ENCODE measurements at regions not wholly inside any gene's neighbourhood (a gene's known extent, or its start where the extent isn't known, plus 50 kb on each side); places are given as distances from the start of the nearest gene placed in this dataset.
A peak's percentile ranks its signal among the peaks of the same experiment; 100 is the strongest.

DNA sequence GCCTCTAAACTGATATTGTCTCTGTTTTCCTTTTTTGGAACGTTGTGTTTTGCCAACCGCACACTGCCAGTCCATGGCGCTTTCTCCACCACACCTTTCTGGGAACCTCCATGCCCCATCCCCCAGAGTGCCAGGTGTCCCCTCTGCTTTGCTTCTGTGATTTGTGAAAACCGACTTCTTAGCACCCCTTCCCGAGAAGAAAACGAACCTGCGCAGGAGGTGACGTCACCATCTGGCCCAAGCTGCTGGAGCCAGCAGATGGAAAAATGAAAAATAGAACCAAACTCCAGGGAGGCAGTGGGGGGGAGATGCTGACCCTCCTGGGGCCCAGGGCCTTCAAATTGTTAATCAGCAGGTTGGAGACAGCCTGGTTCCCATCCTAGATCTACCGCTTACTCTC, 103.8 kb downstream of the HTR5A start:
- FAIRE-seq: no peak

DNA sequence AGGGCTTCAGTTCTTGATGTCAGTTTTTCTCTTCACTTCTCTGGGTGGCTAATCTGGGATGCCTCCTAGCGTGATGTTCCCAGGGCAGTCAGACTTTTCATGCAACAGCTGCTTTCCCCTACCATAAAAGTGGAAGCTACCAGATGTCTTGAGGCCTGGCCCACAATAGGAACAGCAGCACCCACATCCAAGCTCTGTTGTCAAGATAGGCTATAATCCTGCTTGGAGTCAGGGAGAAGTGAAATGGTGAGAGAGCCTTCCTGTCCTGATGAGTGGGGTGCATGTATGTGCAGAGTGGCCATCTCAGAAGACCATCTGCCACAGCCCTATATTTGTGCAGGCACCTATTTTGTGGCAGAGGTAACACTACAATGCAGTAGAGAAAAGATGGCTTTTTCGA, 108.0 kb downstream of the HTR5A start:
- FAIRE-seq (no peak), DNase-seq (ENCODE audit: insufficient read length, low spot score) (no peak)

More for the DNA sequence above, 103.8 kb downstream of the HTR5A start:
- DNase-seq (ENCODE audit: insufficient read length, low spot score): no peak

DNA sequence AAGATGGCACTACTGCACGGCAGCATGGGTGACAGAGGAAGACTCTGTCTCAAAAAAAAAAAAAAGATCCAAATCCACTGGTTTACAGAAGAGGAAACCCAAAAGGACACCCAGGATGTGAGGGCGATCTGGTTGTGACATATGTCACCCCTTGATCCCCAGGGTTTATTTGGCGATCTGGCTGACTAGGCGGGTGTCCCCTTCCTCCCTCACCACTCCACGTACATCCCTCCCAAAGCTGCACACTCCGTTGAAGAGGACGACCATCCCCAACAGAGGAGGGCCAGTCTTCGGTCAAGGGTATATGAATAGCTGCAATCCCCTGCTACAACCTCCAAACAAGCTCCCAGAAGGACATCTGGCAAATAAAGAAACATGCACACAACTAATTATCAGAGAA, 111.6 kb downstream of the HTR5A start:
- no peak for DNase-seq (ENCODE audit: insufficient read length, low spot score)
- FAIRE-seq: no peak

DNA sequence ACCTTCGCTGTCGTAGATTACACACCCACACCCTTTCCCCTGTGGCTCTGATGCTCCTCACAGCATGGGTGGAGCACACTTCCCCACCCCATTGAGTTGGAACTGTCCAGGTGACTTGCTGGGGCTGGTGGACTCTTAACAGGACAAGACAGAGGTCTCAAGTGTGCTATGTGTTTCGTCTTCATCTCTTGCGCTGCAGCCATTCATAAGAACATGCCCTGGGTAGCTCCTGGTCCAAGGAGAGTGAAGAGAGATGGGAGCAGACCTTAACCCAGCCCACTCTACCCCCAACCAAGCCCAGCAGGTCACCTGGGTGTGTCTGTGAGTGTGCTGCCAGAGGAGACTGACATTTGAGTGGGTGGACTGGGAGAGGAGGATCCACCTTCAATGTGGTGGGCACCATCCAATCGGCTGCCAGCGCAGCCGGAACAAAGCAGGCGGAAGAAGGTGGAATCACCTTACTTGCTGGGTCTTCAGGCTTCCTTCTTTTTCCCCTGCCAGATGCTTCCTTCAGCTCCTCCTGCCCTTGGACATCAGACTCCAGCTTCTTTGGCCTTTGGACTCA, 112.4 kb downstream of the HTR5A start:
- no peak for FAIRE-seq

DNA sequence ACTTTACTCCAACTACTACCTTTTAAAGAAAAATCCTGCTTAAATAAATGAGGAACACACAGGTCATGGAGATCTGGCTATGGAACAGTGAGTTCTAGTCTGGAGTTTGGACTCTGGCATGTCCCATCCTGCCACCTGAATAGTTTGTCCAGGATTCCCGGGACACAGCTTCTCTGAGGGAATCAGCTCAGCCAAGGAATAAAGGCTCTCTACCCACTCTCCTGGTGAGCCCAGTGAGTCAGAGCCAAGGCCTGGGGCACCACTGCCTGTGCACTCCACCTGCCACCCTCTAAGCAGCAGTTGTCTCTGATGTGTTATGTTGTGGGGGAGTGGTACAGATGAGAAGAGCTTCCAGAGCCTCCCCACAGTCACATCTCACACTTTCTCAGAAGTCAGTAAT, 113.5 kb downstream of the HTR5A start:
- FAIRE-seq (no peak), DNase-seq (ENCODE audit: insufficient read length, low spot score) (no peak)

More for the DNA sequence above, 112.4 kb downstream of the HTR5A start:
- DNase-seq (ENCODE audit: insufficient read length, low spot score): no peak

DNA sequence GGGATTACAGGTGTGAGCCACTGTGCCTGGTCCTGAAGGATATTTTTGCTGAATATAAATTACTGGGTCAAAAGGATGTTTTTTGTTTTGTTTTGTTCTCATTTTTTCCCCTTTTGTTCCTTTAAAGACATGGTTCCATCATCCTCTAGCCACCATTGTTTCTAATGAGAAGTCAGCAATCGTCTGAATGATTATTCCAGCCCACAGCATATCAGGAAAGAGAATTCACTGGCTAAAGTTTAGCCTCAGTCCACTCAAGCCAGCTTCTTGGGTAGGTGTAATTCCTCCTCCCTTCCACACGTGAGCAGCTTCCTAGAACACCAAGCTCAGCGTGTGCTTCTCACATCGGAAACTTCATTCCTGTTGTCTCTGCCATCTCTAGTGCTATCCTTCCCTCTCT, 112.8 kb upstream of the INSIG1 start:
- FAIRE-seq: no peak
- DNase-seq (ENCODE audit: insufficient read length, low spot score): no peak

DNA sequence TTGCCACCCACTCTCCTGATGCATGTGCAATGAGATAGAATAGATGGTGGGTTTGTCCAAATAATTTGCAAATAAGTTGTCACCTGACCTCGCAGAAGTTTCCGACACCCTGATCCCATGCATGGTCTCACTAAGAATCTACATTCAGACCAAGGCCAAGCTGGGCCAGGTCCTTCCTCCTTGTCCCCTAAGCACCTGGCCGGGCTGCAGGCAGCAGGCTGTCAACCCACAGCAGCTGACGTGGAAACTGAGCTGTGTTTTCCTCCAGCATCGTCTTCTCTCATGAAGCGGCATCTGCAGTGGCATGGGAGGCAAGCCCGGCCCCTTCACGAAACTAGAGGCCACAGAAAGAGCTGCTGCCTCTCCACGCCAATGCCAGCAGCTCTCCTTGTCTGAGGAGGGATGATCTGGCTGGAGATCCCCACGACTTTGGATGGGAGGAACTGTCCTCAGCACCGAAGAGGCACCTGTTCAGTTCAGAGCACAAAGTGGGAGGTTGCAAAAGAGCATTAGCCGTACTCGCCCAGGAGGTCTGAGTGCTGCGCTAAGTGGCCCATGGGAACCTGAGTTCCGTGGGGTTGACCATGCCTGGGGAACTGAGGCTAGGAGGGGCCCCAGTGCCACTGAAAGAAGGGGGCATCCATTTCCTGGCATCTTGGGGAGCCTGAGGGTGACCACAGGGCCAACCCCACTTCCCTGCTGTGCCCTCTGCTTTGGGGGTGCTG, 110.5 kb upstream of the INSIG1 start:
- DNase-seq (ENCODE audit: insufficient read length, low spot score) (no peak), FAIRE-seq (no peak)

DNA sequence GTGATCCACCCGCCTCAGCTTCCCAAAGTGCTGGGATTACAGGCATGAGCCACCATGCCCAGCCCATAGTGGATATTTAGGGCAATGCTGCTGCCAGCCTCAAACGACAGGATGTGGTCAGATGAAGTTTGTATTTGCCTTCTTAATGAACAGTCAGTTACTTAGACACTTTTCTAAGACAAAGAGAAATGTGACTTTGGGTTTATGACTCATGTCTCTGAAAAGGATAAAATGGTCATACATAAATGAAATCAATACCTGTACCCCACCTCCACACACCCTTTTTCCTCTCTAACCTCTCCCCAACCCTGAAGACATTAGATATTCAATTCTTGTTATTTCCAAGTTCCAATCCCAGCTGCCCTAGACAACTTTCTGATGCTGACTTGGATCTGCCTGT, 109.3 kb upstream of the INSIG1 start:
- no peak for FAIRE-seq

DNA sequence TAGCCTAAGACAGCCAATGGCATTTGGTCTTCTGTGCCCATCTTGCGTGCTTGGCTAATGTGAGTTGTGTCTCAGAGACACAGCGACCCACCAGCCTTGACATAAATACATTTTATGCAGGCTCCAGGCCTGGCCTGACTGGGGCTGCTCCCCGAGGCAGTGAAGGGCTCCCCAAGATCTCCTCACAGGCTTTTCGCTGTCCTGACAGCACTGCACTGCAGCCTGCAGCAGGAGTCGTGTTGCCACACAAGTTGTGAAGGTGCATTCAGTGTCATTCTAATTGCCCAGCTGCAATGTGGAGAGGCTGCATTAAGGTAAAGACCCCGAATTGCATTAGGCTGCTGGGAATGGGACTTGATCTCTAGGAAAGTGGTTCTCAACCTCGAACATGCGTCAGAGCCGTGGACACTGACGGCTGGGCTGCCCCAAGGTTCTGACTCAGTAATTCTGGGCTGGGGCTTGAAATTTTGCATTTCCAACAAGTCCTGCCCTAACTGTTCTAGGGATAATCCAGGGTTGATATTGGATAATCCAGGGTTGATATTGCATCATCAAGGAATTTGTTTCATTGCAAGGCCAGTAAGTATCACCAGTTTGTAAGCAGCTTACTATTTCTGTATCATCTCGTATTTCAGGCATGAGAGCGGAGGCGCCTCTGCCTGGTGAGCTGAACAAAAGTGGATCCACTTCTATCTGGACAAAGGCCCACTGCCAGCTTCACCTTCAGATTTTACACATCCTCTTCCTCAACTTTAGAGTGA, 108.7 kb upstream of the INSIG1 start:
- DNase-seq (ENCODE audit: insufficient read length, low spot score): no peak
- FAIRE-seq: no peak

More for the DNA sequence above, 109.3 kb upstream of the INSIG1 start:
- DNase-seq (ENCODE audit: insufficient read length, low spot score): no peak

DNA sequence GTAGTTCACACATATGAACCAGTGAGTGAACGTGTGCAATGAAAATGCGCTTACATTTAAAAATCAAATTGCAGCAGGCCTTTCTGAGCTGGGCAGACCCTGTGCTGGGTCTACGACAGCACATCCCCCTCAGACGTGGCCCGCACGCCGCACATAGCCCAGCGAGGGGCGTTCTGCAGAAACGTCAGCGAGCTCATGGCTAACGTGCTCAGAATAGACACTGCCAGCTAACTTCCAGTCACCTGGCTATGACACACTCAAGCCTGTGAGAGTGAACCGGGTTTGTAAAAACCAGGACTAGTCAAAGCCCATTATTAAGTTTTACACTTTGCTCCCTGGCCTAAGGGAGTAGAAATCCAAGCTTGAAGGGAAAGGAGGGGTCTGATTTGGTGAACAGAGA, 108.1 kb upstream of the INSIG1 start:
- no peak for FAIRE-seq
- DNase-seq (ENCODE audit: insufficient read length, low spot score): no peak

DNA sequence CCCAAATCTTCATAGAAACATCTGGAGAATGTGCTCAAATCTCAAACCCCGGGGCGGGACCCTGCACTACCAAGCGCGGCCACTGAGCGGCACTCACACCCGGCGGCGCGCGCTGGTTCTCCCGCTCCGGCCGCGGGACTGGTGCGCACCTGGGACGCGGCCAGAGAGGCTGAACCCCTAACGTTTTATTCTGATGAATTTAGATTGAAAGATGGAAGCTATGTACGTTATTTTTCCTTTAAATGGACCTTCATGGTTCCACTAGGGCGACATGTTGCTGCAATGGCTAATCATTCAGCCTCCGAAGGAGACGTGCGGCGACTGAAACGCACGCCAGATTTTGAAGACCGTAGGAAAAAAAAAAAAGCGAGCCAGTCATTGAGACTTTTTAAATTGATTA, 107.0 kb upstream of the INSIG1 start:
- FAIRE-seq: no peak
- peak; percentile 47 for DNase-seq (ENCODE audit: insufficient read length, low spot score)

DNA sequence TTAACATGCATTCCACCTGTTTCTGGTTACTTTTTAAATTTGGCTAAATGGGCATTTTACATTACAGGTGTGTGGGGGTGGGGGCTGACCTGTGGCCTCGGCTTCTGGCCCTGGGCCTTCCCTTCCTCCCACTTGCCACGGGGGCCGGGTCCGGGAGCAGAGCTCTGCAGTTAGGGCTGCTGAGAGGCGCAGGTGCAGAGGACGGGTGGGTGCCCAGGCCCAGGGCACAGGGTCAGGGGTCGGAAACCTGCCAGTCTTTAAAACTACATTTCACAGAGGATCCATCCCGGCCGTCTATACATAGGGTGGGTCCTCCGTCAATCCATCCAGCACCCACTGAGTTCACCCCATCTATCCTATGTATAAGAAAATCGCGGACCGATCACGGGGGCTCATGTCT, 106.5 kb upstream of the INSIG1 start:
- DNase-seq (ENCODE audit: insufficient read length, low spot score) (no peak), FAIRE-seq (no peak)

DNA sequence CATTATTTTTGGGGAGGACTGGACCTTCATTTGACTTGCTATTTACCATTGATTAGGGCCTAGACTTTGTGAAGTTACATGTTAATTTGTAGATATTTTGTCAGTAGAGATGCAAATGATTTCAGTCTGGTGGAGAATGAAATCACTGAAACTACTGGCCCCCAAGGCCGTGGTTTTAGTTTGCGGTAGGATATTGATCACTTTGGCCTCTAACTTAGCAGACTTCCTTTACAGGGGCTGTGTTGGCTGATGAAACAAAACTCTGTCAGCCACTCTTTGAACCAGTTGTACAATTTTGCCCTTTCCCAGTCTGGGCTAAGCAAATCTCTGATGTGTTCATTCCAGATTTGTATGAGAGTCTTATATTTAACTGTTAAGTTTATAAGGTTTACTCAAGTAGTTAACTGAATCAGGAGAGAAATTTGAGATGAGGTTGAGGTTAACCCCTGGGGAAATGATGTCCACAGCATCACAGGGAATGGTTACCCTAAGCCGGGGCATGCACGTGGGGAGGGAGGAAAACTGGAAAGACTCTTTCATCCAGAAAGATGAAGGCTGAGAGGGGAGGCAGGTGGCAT, 105.7 kb upstream of the INSIG1 start:
- DNase-seq (ENCODE audit: insufficient read length, low spot score): no peak
- FAIRE-seq: no peak

DNA sequence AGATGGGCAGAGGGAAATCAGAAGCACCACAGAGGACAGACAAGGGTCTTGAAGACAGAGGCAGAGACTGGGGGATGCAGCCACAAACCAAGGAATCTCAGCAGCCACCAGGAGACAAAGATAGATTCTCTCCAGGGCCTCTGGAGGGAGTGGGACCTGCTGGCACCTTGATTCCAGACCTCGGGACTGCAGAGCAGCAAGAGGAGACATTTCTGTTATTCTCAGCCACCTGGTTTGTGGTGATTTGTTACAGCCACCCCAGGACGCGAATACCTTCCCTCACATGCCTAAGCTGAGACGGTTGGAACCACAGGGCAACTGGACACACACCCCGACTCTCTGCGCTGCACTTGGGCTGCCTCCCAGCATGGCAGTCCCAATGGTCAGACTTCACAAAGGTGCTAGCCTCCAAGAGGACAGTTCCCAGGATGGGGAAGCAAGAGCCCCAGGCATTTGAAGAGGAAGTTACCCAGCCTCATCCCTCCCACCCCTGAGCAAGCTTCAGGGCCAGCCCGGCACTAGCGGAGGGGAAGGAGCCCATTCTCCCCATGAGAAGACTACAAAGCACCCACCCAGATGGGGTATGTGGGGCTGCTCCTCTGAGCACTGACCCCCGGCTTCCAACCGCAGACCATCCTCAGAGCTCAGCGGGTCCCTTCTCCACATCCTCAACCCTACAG, 104.6 kb upstream of the INSIG1 start:
- no peak for DNase-seq (ENCODE audit: insufficient read length, low spot score)
- no peak for FAIRE-seq

DNA sequence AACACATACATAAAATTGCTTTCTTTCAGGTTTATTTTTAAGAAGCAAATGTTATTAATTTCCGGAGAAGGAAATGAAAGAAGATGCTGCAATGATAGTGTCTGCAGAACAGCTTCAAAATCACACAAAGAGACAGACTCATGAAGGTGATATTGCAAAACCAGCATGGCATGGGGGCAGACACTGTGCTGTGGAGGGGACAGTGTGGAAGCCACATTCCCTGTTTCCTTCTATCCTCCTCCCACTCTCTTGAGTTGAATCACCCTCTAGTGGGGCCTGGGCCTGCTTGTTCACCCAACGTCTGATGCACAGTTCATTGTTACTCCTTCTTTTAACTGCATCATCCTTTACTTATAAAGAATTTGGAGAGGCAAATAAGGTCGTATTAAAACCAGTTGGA, 104.0 kb upstream of the INSIG1 start:
- FAIRE-seq (no peak), DNase-seq (ENCODE audit: insufficient read length, low spot score) (no peak)

DNA sequence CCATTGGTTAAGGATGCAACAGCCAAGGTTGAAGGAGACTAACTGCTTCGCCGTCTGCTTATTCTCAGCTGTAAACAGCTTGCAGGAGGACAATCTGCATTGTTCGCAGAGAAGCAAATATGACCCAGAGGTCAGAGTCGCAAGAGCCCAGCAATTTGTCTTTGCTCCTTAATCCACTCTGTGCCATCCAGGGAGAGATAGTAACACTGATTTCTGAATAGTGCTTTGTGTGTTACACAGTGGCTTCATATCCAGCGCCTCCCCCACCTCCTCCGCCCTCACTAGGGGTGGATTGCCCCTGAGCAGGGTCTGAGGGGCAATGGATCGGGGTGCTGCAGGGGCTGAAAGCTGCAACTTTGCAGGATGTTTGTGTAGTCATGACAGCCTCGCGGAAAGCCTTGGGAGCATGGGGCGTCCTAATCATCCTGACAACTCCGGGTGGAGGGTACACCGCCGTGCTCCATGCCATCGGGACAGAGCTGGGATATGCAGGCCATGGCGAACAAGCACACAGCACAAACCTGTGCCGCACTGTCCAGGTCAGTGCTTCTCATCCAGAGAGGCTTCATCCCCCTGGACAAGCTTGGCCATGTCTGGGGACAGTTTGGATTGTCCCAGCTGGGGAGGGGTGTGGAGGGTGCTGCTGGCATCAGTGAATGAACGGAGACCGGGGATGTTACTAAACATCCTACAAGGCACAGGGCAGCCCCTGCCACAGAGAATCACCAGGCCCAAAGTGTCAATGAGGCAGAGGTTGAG, 103.1 kb upstream of the INSIG1 start:
- FAIRE-seq (no peak), DNase-seq (ENCODE audit: insufficient read length, low spot score) (no peak)

DNA sequence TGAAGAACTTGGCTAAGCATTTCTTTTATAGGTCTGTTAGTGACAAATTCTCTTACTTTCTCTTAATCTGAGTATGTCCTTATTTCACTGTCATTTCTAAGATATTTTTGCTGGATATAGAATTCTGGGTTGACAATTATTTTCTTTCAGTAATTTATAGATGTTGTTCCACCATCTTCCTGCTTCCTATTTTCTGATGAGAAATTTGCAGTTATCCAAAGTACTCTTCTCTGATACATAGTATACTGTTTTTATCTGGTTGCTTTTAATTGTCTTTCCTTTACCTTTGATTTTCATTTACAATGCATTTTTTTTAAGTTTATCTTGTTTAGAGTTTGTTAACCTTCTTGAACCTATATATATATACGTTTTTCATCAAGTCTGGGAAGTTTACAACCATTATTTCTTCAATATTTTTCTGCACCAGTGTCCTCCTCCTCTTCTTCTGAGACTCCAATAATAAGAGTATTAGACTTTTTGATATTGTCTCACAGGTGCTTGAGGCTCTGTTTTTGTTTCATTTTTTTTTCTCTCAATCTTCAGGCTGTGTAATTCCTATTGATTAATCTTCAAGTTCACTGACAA, 101.6 kb upstream of the INSIG1 start:
- FAIRE-seq (no peak), DNase-seq (ENCODE audit: insufficient read length, low spot score) (no peak)

DNA sequence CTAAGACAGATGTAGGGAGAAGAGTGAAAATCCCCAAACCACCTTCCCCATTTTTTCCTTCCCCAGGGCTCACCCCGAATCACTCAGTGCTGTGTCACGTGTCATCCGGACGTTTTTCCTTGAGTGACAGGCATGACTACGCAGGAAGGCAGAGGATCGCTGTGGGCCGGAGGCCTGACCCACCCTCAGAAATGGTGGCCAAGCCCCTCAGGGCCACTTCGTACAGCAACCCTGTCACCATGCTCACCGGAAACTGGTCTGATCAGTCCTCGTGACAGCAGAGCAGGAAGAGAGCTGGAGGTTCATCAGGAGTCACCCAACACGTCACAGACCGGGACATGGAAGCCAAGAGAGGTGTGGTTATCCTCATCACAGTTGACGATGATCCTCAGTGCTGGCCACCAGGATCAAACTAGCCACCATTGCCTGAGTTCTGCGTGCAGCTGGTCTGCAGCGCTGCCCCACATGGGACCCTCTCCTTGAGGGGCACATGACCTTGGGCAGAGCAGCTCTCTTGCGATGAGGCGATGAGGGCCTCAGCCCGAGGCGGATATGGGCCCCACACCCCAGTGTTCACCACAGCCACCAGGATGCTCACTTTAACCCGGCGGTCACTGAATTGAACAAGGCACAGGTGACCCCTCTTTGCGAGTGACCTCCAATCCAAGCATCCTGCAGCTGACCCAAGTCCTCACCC, 99.3 kb upstream of the INSIG1 start:
- no peak for FAIRE-seq
- no peak for DNase-seq (ENCODE audit: insufficient read length, low spot score)

All from HTR-8/SVneo (cell line).